Gastroesophageal sphincter (tissue), 3 donors: ENCODE measurements at regions not wholly inside any gene's neighbourhood (a gene's known extent, or its start where the extent isn't known, plus 50 kb on each side); places are given as distances from the start of the nearest gene placed in this dataset.
"Not testable (repeated sequence)": the region's sequence is repeated elsewhere in the genome, so short reads cannot be mapped to it uniquely, and the experiment has no call there.

Source experiments
- CTCF ChIP-seq, 4 experiments: fragments of 200-600 bp in 2 of 4; fragments of 450-650 bp in 2 of 4; sonication (generic) in 1 of 4; IDR thresholded peaks; one replicate each; pipeline ENCODE4 v1.5.1; 2017 to 2019; ENCODE audit warnings: antibody characterized with exemption in 4 of 4, mild to moderate bottlenecking in 2 of 4, moderate library complexity in 2 of 4
- POLR2A ChIP-seq, 2 donors: fragments of 450-650 bp; IDR thresholded peaks; one replicate each; pipeline ENCODE4 v1.6.1; 2017; ENCODE audit warnings: antibody characterized with exemption in 2 of 2, mild to moderate bottlenecking in 2 of 2, moderate library complexity in 1 of 2
- POLR2AphosphoS5 ChIP-seq: sonication (generic); formaldehyde crosslinking; IDR thresholded peaks from one replicate; pipeline ENCODE4 v1.6.1; 2017; ENCODE audit warnings: antibody characterized with exemption

DNA sequence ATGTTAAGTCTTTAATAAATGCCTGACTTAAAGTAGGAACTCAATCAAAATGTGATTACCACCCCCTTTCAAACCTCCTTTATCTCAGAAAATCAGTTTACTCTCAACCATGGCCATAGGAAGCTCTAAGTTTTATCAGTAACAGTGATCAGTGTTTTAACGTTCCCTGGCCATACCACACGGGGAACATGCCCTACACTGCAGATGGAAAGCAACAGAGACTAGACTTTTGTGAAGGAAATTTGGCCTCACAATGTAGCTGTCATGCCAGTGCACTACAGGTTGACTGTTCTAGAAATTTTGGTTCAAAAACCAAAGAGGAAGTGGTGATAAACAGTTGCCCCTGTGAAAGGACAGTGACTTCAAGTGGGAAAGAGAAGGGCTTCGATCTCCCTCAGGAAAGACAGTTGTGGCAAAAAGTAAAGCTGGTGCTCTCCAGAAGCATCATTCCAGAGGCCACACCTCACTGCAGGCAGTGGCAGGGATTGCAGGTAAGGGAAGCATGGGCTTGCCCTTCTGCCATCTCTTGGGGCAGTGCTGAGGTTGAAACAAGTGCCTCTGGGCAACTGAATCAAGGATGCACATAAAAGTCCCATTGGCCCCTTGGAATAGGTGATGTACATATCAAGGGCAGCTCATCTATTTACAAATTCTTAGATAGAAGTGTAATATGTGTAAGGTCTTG is 57.7 kb upstream of the FCGR1A start:
- TF ChIP-seq POLR2A (IDR thresholded peaks at IDR 0.05); CTCF (IDR thresholded peaks at IDR 0.05); POLR2AphosphoS5: not testable (repeated sequence)
